OCI-LY1 (cell line): ENCODE measurements at regions not wholly inside any gene's neighbourhood (a gene's known extent, or its start where the extent isn't known, plus 50 kb on each side); places are given as distances from the start of the nearest gene placed in this dataset.

Experiments
- CTCF ChIP-seq: fragments of 200-600 bp; sonication (generic), shearing (Covaris generic); IDR thresholded peaks from 2 replicates; pipeline ENCODE4 v1.5.1; 2017; ENCODE audit warnings: mild to moderate bottlenecking, antibody characterized with exemption, low read length, moderate library complexity, mixed read lengths
- EZH2 ChIP-seq: fragments of 200-600 bp; sonication (generic), shearing (Covaris generic); IDR thresholded peaks from 2 replicates; pipeline ENCODE4 v1.8.0; 2017; ENCODE audit warnings: borderline replicate concordance, mixed run types, mild to moderate bottlenecking, antibody characterized with exemption, low read length, moderate library complexity, mixed read lengths

GRCh38 chr14:34027990-34028495 lies 77.2 kb upstream of the EGLN3 start:
- no peak for TF ChIP-seq EZH2
- no peak for TF ChIP-seq CTCF
